ENCODE measurements at regions not wholly inside any gene's neighbourhood (a gene's known extent, or its start where the extent isn't known, plus 50 kb on each side); places are given as distances from the start of the nearest gene placed in this dataset.

GRCh38 chrX:1895583-1895982, 280.7 kb downstream of the ASMT start:
- TF ChIP-seq POLR2AphosphoS5 (IDR thresholded peaks at IDR 0.05; ENCODE audit: low read depth, low read length) = no peak
- TF ChIP-seq POLR2A (IDR thresholded peaks at IDR 0.05; ENCODE audit: low read depth, low read length) = no peak

All from GM12892 (cell line).